Activated T-helper 1 cell treated with anti-CD3 and anti-CD28 coated beads, Interleukin-12 subunit alpha, Interleukin-12 subunit beta, Interleukin-2, Interleukin-4 antibody, amounts not matched to agents 30 ng/mL and 10 ng/mL and 1 ng/mL, durations not matched to agents 14 hours and 24 hours and 36 hours (primary cell): ENCODE measurements at regions not wholly inside any gene's neighbourhood (a gene's known extent, or its start where the extent isn't known, plus 50 kb on each side); places are given as distances from the start of the nearest gene placed in this dataset.

Source experiments
- DNase-seq: peaks from one replicate; pipeline ENCODE4 v3.0.0; 2021; ENCODE audit warnings: low spot score
- H3K27ac Mint-ChIP-seq: one replicate; pipeline ENCODE4 v1.8.0; 2021; ENCODE audit warnings: mild to moderate bottlenecking, mixed read lengths
- H3K27me3 Mint-ChIP-seq: one replicate; pipeline ENCODE4 v1.8.0; 2022; ENCODE audit warnings: mild to moderate bottlenecking, moderate library complexity, mixed read lengths; ENCODE audit not compliant: insufficient read depth
- H3K36me3 Mint-ChIP-seq: one replicate; pipeline ENCODE4 v1.8.0; 2021; ENCODE audit warnings: low read depth, mixed read lengths
- H3K4me1 Mint-ChIP-seq: one replicate; pipeline ENCODE4 v1.8.0; 2021; ENCODE audit warnings: low read depth, mixed read lengths
- H3K4me3 Mint-ChIP-seq: one replicate; pipeline ENCODE4 v1.8.0; 2021; ENCODE audit warnings: mild to moderate bottlenecking, moderate library complexity, mixed read lengths
- H3K9me3 Mint-ChIP-seq: one replicate; pipeline ENCODE4 v1.8.0; 2021; ENCODE audit warnings: mixed read lengths
- intact Hi-C: fragments of 100-400 bp; cut with micrococcal nuclease; formaldehyde crosslinking; loops from one replicate; pipeline ENCODE4 v1.15.1; 2024

DNA sequence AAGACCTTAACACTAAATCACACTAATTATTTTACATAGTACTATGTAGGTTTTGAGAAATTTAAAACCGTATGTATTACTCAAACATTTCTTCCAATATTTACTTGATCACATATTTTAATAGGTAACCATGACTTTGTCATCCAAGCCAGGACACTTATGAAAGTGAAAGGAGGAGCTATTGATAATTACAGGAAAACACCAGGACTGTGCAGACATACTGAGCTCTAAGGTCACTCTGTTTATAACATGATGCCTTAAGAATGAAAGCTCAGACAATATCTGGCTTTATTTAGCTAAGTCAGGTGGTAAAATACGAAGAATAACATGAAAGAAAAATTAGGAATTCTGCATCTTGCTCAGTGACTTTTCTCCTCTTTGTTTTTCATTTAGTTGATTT, 216.0 kb upstream of the NANOGP8 start:
- no peak overlapping the region for H3K4me3 Mint-ChIP-seq
- no peaks in the 10 kb centered on the region for H3K27me3 Mint-ChIP-seq
- no peaks in the 10 kb centered on the region for H3K4me1 Mint-ChIP-seq
- DNase-seq, result no peak
- H3K27ac Mint-ChIP-seq, result no peak overlapping the region
- no peaks in the 10 kb centered on the region for H3K9me3 Mint-ChIP-seq
- intact Hi-C loops, result no loop called here
- no peaks in the 10 kb centered on the region for H3K36me3 Mint-ChIP-seq

DNA sequence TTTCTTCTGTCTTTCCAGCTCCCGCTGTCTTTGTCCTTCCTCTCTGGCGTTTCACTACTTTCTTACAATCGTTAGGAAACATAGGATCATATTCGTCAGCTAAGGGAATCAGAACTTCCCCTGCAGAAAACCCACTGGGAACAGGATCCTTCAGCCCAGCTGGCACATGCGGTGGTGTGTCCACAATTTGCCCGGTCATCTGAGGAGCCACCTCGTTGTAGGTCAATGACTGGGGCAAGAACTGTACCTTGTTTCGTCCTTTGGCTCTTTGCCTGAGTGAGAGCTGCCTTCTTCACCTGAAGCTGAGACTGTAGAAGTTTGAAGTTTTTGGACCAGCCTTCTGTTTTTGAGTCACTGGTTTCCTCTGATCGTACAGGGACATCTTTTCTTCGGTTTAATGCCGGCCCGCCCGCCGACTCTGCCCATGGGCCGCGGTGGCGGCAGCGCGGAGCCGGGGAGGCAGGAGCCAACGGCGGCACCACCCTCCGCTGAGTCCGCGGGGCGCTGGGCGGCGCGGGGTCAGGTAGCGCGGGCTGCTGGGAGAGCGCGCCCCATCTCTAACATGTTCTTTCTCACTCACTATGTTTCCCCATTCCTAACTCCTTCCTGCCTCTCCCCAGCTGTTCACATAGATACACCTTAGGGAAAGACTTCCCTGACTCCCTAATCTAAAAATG, 214.1 kb upstream of the NANOGP8 start:
- Mint-ChIP-seq H3K9me3 (no peaks in the 10 kb centered on the region), H3K4me1 (no peaks in the 10 kb centered on the region), H3K27ac (no peak overlapping the region), H3K36me3 (no peaks in the 10 kb centered on the region), H3K27me3 (no peaks in the 10 kb centered on the region), H3K4me3 (no peak overlapping the region)
- intact Hi-C loops, result no loop called here
- no peak for DNase-seq

DNA sequence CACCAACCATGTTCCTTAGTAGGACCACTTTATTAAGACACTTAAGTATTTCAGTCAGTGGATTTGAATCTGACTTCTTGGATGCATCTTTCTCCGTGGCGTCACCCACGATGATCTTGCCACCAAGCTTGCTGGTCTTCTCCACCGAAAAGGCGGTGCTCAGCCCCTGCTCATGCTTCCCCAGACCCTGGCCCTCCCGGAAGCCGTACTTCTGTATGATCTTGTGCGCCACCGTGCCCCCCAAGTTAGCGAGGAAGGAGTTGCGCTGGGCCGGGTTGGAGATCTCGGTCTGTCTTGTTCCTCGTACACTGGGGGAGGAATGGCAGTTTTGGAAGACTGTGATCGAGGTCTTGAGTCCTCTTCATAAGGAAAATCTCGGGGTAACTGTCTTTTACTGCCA, 213.4 kb upstream of the NANOGP8 start:
- no peaks in the 10 kb centered on the region for H3K4me1 Mint-ChIP-seq
- H3K36me3 Mint-ChIP-seq, result no peaks in the 10 kb centered on the region
- DNase-seq, result no peak
- no peaks in the 10 kb centered on the region for H3K27me3 Mint-ChIP-seq
- H3K9me3 Mint-ChIP-seq, result no peaks in the 10 kb centered on the region
- no peak overlapping the region for H3K4me3 Mint-ChIP-seq
- no peak overlapping the region for H3K27ac Mint-ChIP-seq
- intact Hi-C loops, result no loop called here

DNA sequence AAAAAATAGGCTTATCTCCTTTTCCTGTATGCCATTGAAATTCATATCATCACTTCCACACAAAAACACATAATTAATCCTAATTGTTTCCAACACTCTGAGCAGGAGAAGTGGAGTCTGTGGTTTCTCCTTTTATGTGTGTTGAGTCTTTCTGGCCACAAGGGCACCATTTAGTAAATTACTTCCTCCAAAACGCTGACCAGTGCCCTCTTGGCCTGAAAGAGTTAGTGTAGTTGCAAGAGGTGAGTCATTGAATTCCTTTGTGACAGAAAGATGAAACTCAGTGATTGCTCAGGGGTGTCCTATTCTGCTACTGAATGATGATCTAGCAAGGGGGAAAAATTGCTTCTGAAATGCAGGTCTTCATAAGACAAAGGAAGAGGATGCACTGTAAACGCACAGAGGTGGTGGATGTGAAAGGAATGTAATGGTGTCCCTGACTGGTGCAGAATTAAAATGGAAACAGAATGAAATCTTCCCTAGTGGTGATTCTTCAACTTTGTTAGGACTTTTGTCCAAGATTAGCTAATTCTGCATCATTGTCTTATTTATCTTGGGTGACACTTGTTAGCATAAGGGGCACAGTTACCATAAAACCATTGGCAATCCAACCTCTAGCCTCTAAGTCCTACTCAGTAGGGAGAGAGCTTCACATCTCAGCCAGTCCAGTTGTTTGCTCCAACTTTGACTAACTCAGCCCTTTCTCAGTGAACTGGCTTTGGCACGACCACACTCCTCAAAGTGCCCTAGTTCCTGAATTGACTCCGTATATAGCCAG, 208.4 kb upstream of the NANOGP8 start:
- intact Hi-C loops, result no loop called here
- Mint-ChIP-seq H3K4me1 (no peaks in the 10 kb centered on the region), H3K27ac (no peak overlapping the region), H3K9me3 (no peaks in the 10 kb centered on the region), H3K27me3 (peaks cover 2% of the 10 kb centered on the region), H3K36me3 (no peaks in the 10 kb centered on the region), H3K4me3 (no peak overlapping the region)
- no peak for DNase-seq

DNA sequence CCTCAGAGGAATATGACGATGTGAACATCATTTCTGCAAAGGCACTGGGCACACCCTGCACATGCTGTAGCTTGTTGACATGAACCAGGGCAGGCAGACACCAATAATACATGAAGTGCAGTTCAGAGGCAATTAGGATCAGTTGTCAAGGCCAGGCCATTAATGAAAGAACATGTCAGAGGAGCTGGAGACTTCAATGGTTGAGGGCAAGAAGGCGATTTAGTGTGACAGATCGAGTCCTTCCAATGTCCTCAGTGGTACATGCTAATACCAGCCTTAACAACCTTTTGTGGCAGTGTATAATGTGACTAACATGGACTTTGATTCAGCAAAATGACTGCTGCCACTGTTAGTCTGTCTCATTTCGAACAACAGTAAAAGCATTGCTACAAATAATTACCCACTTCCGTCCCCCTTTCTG, 205.2 kb upstream of the NANOGP8 start:
- intact Hi-C loops, result no loop called here
- Mint-ChIP-seq H3K4me1 (no peaks in the 10 kb centered on the region), H3K36me3 (no peaks in the 10 kb centered on the region), H3K27me3 (peaks cover 2% of the 10 kb centered on the region), H3K4me3 (no peak overlapping the region), H3K9me3 (no peaks in the 10 kb centered on the region), H3K27ac (no peak overlapping the region)
- no peak for DNase-seq

DNA sequence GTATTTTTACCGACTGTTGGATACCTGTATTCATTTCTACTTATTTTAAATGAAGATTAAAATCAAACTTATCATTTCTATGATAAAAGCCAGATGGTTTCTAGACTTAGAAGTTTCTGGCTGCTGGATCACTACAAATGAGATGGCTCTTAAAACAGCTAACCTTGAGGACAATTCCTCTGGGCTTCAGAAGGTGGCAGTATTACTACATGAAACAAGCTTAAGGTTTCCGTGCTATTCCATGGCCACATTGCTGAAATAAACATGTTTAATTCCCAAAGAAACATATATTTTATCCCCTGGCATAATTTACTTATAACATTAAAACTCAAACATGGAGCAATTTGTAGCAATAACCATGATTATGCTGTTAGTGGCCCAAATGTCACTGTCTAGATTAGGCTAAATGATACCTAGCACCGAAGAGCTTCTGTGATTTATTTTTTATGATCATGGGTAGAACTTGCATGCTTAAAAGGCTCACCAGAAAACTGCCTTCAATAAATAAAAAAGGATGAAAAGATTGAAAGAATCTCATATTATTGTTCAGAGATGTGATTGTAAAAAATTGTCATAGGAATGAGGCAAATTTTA, 204.0 kb upstream of the NANOGP8 start:
- Mint-ChIP-seq H3K4me3 (no peak overlapping the region), H3K9me3 (no peaks in the 10 kb centered on the region), H3K4me1 (no peaks in the 10 kb centered on the region), H3K27ac (no peak overlapping the region), H3K27me3 (peaks cover 2% of the 10 kb centered on the region), H3K36me3 (no peaks in the 10 kb centered on the region)
- intact Hi-C loops, result loop anchor here (1.0 kb wide), 1 partner anchor 155 kb away; no protein-coding TSS in a partner anchor
- DNase-seq, result no peak

DNA sequence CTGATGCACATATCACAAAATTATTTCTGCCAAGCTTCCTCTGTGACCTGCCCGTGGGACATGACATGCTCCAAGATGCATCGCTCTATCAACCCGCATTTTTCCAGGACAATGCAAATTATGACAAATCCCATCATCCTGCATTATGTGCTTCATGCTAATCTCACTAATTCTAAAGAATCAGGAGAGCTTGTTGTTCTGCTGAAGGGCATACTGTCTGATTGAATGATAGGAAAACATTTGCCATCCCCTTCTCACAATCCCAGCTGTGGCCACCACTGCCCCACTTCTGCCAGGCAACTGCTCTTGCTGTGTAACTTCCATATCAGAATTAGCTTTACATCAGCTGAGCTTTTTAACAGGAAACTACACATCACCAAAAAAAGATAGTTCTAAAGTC, 203.5 kb upstream of the NANOGP8 start:
- H3K4me3 Mint-ChIP-seq, result no peak overlapping the region
- H3K4me1 Mint-ChIP-seq, result no peaks in the 10 kb centered on the region
- H3K27ac Mint-ChIP-seq, result no peak overlapping the region
- intact Hi-C loops, result no loop called here
- H3K36me3 Mint-ChIP-seq, result no peaks in the 10 kb centered on the region
- DNase-seq, result no peak
- H3K27me3 Mint-ChIP-seq, result peaks cover 2% of the 10 kb centered on the region
- H3K9me3 Mint-ChIP-seq, result no peaks in the 10 kb centered on the region

DNA sequence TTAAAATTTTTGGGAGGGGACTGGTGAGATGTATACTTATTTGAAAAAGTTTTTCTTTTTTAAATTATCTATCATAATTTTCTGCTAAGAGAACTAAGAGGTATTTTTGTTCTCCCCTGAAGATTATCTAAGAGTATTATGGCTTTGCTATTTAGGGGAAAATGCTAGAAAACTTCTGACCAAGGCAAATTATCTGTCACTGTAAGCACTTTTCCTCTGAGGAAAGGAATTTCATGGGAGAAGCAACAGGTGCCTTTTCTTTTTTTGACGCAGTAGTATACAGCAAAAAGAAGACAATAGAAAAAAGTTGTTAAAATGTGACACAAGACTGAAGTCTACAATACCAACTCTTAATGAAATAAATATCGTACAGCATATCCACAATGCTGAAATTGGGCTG, 201.6 kb upstream of the NANOGP8 start:
- peaks cover under 1% of the 10 kb centered on the region for H3K27me3 Mint-ChIP-seq
- intact Hi-C loops, result no loop called here
- no peaks in the 10 kb centered on the region for H3K9me3 Mint-ChIP-seq
- no peak for DNase-seq
- no peaks in the 10 kb centered on the region for H3K4me1 Mint-ChIP-seq
- H3K4me3 Mint-ChIP-seq, result no peak overlapping the region
- H3K27ac Mint-ChIP-seq, result no peak overlapping the region
- H3K36me3 Mint-ChIP-seq, result no peaks in the 10 kb centered on the region

DNA sequence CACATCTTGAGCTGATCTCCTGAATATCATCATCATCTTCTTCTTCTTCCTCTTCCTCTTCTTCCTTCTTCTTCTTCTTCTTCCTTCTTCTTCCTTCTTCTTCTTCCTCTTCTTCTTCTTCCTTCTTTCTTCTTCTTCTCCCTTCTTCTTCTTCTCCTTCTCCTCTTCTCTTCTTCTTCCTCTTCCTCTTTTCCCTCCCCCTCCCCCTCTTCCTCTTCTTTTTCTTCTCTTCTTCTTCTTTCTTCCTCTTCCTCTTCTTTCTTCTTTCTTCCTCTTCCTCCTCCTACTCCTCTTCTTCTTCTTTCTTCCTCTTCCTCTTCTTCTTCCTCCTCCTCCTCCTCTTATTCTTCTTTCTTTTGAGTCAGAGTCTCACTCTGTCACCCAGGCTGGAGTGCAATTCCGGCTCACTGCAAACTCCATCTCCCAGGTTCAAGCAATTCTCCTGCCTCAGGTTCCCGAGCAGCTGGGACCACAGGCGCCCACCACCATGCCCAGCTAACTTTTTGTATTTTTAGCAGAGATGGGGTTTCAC, 197.9 kb upstream of the NANOGP8 start:
- no peak for DNase-seq

DNA sequence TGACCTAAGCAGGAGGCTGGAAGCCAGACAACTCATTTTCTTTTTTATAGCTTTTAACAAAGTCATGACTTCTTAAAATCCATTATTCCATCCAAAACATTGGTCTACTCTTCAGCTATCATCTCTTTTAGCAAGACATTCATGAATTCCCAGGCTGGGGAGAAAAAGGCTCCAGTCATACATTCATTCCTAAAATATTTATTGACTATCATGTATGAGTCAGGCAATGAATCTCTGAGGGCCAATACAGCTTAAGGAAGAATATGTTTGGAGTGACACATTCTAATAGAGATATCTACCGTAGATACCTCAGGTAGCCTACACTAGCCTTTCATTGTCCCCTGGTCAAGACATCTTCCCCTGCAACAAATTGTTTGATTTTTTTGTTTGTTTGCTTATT, 196.4 kb upstream of the NANOGP8 start:
- Mint-ChIP-seq H3K27ac (no peak overlapping the region), H3K4me1 (no peaks in the 10 kb centered on the region), H3K27me3 (no peaks in the 10 kb centered on the region), H3K4me3 (no peak overlapping the region), H3K36me3 (no peaks in the 10 kb centered on the region), H3K9me3 (peaks cover 8% of the 10 kb centered on the region)
- no peak for DNase-seq
- intact Hi-C loops, result no loop called here

More for the DNA sequence above, 197.9 kb upstream of the NANOGP8 start:
- Mint-ChIP-seq H3K9me3 (no peaks in the 10 kb centered on the region), H3K27me3 (no peaks in the 10 kb centered on the region), H3K4me3 (no peak overlapping the region), H3K4me1 (no peaks in the 10 kb centered on the region), H3K36me3 (no peaks in the 10 kb centered on the region), H3K27ac (no peak overlapping the region)
- intact Hi-C loops, result no loop called here

DNA sequence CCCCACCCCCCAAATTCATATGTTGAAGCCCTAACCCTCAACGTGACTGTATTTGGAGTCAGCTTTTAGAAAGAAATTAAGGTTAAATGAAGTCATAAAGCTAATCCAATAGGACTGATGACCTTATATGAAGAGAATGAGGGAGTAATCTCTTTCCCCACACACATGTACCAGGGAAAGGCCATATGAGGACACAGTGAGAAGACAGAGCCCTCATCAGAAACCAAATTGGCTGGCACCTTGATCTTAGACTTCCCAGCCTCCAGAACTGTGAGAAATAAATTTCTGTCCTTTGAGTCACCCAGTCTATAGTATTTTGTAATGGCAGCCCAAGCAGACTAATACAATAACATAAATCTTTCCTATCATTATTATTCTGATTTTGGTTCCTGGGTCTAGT, 194.7 kb upstream of the NANOGP8 start:
- intact Hi-C loops, result no loop called here
- H3K27me3 Mint-ChIP-seq, result no peaks in the 10 kb centered on the region
- no peak for DNase-seq
- no peaks in the 10 kb centered on the region for H3K4me1 Mint-ChIP-seq
- no peak overlapping the region for H3K4me3 Mint-ChIP-seq
- peaks cover 22% of the 10 kb centered on the region for H3K9me3 Mint-ChIP-seq
- no peaks in the 10 kb centered on the region for H3K36me3 Mint-ChIP-seq
- H3K27ac Mint-ChIP-seq, result no peak overlapping the region

DNA sequence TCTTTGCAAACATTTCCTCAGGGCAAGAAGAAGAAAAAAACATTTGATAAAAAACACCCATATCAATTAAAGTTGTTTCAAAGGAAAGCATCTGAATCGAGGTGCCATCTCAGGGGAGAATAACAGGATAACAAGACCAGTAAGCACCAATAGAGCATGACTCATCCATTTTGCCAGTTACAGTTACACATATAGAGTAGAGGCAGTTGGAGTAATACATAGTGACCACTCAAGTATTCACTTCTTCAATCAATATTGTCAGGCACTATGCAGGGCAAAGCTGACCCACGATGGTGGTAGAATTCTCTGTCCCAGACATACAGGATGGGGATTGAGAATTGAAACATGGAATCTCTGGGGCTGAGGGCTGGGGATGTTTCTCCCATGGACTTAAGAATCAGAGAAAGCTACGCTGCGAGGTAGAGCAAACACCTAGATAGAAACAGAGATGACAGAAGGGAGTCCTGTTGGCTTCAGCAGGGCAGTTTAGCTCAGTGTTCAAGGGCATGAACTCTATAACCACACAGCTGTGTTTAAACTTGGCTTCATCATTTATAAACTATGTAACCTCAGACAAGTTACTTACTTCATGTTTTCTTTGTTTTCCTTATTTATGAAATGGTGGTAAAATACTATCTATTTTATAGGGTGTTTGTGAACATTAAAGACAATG, 186.4 kb upstream of the NANOGP8 start:
- Mint-ChIP-seq H3K9me3 (peaks cover 18% of the 10 kb centered on the region), H3K4me3 (no peak overlapping the region), H3K27ac (no peak overlapping the region), H3K36me3 (no peaks in the 10 kb centered on the region), H3K4me1 (no peaks in the 10 kb centered on the region), H3K27me3 (no peaks in the 10 kb centered on the region)
- intact Hi-C loops, result no loop called here
- DNase-seq, result no peak

DNA sequence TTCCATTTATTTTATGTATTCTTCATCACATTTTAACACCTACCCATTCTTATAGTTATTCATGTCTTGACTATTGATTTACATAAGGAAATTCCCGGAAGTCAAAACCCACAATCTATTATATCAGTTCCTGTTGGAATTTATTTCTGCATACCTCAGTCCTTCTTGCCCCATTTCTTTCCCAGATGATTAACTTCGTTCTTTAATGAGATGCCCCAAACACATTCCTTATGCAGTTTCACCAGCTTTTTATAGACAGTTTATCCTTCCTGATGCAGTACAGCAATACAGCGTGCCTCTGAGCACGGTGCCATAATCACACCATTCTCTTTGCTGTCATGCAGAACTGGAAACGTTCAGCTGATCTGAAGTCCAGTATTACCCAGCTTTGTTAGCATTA, 175.8 kb upstream of the NANOGP8 start:
- no peaks in the 10 kb centered on the region for H3K9me3 Mint-ChIP-seq
- no peak for DNase-seq
- no peaks in the 10 kb centered on the region for H3K36me3 Mint-ChIP-seq
- H3K4me3 Mint-ChIP-seq, result no peak overlapping the region
- no peak overlapping the region for H3K27ac Mint-ChIP-seq
- H3K27me3 Mint-ChIP-seq, result no peaks in the 10 kb centered on the region
- no peaks in the 10 kb centered on the region for H3K4me1 Mint-ChIP-seq
- intact Hi-C loops, result no loop called here
